ENCODE measurements at regions not wholly inside any gene's neighbourhood (a gene's known extent, or its start where the extent isn't known, plus 50 kb on each side); places are given as distances from the start of the nearest gene placed in this dataset.
A peak's percentile ranks its signal among the peaks of the same experiment; 100 is the strongest.
"Not testable (repeated sequence)": the region's sequence is repeated elsewhere in the genome, so short reads cannot be mapped to it uniquely, and the experiment has no call there.

- DNase-seq (ENCODE audit: low spot score): no peak
Observed at GRCh38 chr2:215862351-215862771, 151.0 kb downstream of the MREG start.

- DNase-seq (ENCODE audit: low spot score): no peak
Observed at GRCh38 chr2:215861607-215862350, 151.6 kb downstream of the MREG start.

GRCh38 chr2:215856080-215856479 lies 157.3 kb downstream of the MREG start:
- DNase-seq (ENCODE audit: low spot score): no peak

- DNase-seq (ENCODE audit: low spot score): not testable (repeated sequence)
Observed at GRCh38 chr2:215855308-215855707, 158.0 kb downstream of the MREG start.

GRCh38 chr2:215854008-215854407 lies 159.3 kb downstream of the MREG start:
- no peak for DNase-seq (ENCODE audit: low spot score)

- no peak for DNase-seq (ENCODE audit: low spot score)
Observed at GRCh38 chr2:215851696-215852095, 161.7 kb downstream of the MREG start.

- DNase-seq (ENCODE audit: low spot score): no peak
Observed at GRCh38 chr2:215851082-215851481, 162.3 kb downstream of the MREG start.

GRCh38 chr2:215850380-215850779 lies 163.0 kb downstream of the MREG start:
- DNase-seq (ENCODE audit: low spot score): no peak

GRCh38 chr2:215849771-215850170 lies 163.6 kb downstream of the MREG start:
- DNase-seq (ENCODE audit: low spot score): no peak

GRCh38 chr2:215848698-215849097 lies 164.7 kb downstream of the MREG start:
- no peak for DNase-seq (ENCODE audit: low spot score)

- DNase-seq (ENCODE audit: low spot score): no peak
Observed at GRCh38 chr2:215848146-215848545, 165.2 kb downstream of the MREG start.

- DNase-seq (ENCODE audit: low spot score): no peak
Observed at GRCh38 chr2:215847718-215848117, 165.6 kb downstream of the MREG start.

- DNase-seq (ENCODE audit: low spot score): no peak
Observed at GRCh38 chr2:215847056-215847455, 166.3 kb downstream of the MREG start.

- no peak for DNase-seq (ENCODE audit: low spot score)
Observed at GRCh38 chr2:215845839-215846586, 167.3 kb downstream of the MREG start.

- no peak for DNase-seq (ENCODE audit: low spot score)
Observed at GRCh38 chr2:215843579-215843978, 169.8 kb downstream of the MREG start.

GRCh38 chr2:215841175-215841816 lies 172.1 kb downstream of the MREG start:
- no peak for DNase-seq (ENCODE audit: low spot score)

- DNase-seq (ENCODE audit: low spot score): no peak
Observed at GRCh38 chr2:215839816-215840215, 173.5 kb downstream of the MREG start.

- DNase-seq (ENCODE audit: low spot score): no peak
Observed at GRCh38 chr2:215839309-215839708, 174.0 kb downstream of the MREG start.

GRCh38 chr2:215836881-215837280 lies 176.5 kb downstream of the MREG start:
- no peak for DNase-seq (ENCODE audit: low spot score)

GRCh38 chr2:215835657-215836056 lies 177.7 kb downstream of the MREG start:
- no peak for DNase-seq (ENCODE audit: low spot score)

GRCh38 chr2:215835231-215835630 lies 178.1 kb downstream of the MREG start:
- no peak for DNase-seq (ENCODE audit: low spot score)

GRCh38 chr2:215833531-215834162 lies 179.7 kb downstream of the MREG start:
- DNase-seq (ENCODE audit: low spot score): peak; percentile 30

- DNase-seq (ENCODE audit: low spot score): no peak
Observed at GRCh38 chr2:215832791-215833190, 180.6 kb downstream of the MREG start.
